ENCODE measurements at regions not wholly inside any gene's neighbourhood (a gene's known extent, or its start where the extent isn't known, plus 50 kb on each side); places are given as distances from the start of the nearest gene placed in this dataset.
"Not testable (repeated sequence)": the region's sequence is repeated elsewhere in the genome, so short reads cannot be mapped to it uniquely, and the experiment has no call there.

GRCh38 chr1:30183895-30184294 is 539.5 kb downstream of the MATN1 start:
- no peak for DNase-seq (ENCODE audit: low read depth)

GRCh38 chr1:30183006-30183405 is 540.4 kb downstream of the MATN1 start:
- no peak for DNase-seq (ENCODE audit: low read depth)

- no peak for DNase-seq (ENCODE audit: low read depth)
Measured at GRCh38 chr1:30179942-30180543, 543.3 kb downstream of the MATN1 start.

- DNase-seq (ENCODE audit: low read depth): no peak
Measured at GRCh38 chr1:30176477-30176876, 546.9 kb downstream of the MATN1 start.

GRCh38 chr1:30174499-30174898 is 548.9 kb downstream of the MATN1 start:
- DNase-seq (ENCODE audit: low read depth): no peak

GRCh38 chr1:30173560-30173959 is 549.8 kb downstream of the MATN1 start:
- DNase-seq (ENCODE audit: low read depth): no peak

- no peak for DNase-seq (ENCODE audit: low read depth)
Measured at GRCh38 chr1:30172757-30173156, 550.6 kb downstream of the MATN1 start.

- no peak for DNase-seq (ENCODE audit: low read depth)
Measured at GRCh38 chr1:30172299-30172694, 551.1 kb downstream of the MATN1 start.

- DNase-seq (ENCODE audit: low read depth): no peak
Measured at GRCh38 chr1:30171537-30172298, 551.7 kb downstream of the MATN1 start.

- no peak for DNase-seq (ENCODE audit: low read depth)
Measured at GRCh38 chr1:30169269-30169668, 554.1 kb downstream of the MATN1 start.

GRCh38 chr1:30166174-30166573 is 557.2 kb downstream of the MATN1 start:
- DNase-seq (ENCODE audit: low read depth): no peak

GRCh38 chr1:30165116-30165515 is 558.3 kb downstream of the MATN1 start:
- DNase-seq (ENCODE audit: low read depth): no peak

GRCh38 chr1:30164693-30165092 is 558.7 kb downstream of the MATN1 start:
- no peak for DNase-seq (ENCODE audit: low read depth)

GRCh38 chr1:30162565-30162964 is 560.8 kb downstream of the MATN1 start:
- DNase-seq (ENCODE audit: low read depth): no peak

GRCh38 chr1:30161953-30162352 is 561.4 kb downstream of the MATN1 start:
- no peak for DNase-seq (ENCODE audit: low read depth)

- no peak for DNase-seq (ENCODE audit: low read depth)
Measured at GRCh38 chr1:30160999-30161689, 562.2 kb downstream of the MATN1 start.

GRCh38 chr1:30159015-30159414 is 564.4 kb downstream of the MATN1 start:
- DNase-seq (ENCODE audit: low read depth): no peak

- DNase-seq (ENCODE audit: low read depth): not testable (repeated sequence)
Measured at GRCh38 chr1:30155698-30156097, 567.7 kb downstream of the MATN1 start.

- not testable (repeated sequence) for DNase-seq (ENCODE audit: low read depth)
Measured at GRCh38 chr1:30155253-30155652, 568.1 kb downstream of the MATN1 start.

GRCh38 chr1:30153743-30154449 is 569.5 kb downstream of the MATN1 start:
- no peak for DNase-seq (ENCODE audit: low read depth)

GRCh38 chr1:30151826-30152225 is 571.6 kb downstream of the MATN1 start:
- no peak for DNase-seq (ENCODE audit: low read depth)

GRCh38 chr1:30151119-30151518 is 572.3 kb downstream of the MATN1 start:
- DNase-seq (ENCODE audit: low read depth): no peak

- DNase-seq (ENCODE audit: low read depth): no peak
Measured at GRCh38 chr1:30149226-30149625, 574.2 kb downstream of the MATN1 start.
